GM19463 (cell line): ENCODE measurements at regions not wholly inside any gene's neighbourhood (a gene's known extent, or its start where the extent isn't known, plus 50 kb on each side); places are given as distances from the start of the nearest gene placed in this dataset.

ENCODE experiments used
- ATAC-seq: cut with Tn5 transposase; IDR thresholded peaks from one replicate; pipeline ENCODE4 v1.9.1; 2021; ENCODE audit warnings: mild to moderate bottlenecking, moderate library complexity; ENCODE audit not compliant: unreplicated experiment

DNA sequence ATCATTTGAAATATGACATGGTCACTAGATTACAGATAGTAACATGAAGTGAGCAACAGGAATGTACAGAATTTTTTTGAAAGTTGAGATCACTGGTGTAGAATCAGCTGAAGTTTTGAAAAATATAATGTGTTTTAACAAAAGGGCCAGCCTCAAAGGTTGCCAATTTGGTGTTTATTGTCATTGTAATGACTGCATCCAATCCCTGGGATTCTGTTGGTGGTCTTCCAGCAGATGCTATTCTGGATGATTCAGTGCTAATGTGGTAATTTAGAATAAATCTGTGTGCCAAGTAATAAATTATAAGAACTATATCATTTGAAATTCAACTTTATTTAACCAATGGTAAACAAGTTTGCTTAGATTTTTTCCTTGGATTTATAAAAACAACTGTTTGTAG is 436.4 kb upstream of the PKN2 start:
- ATAC-seq = no peak

DNA sequence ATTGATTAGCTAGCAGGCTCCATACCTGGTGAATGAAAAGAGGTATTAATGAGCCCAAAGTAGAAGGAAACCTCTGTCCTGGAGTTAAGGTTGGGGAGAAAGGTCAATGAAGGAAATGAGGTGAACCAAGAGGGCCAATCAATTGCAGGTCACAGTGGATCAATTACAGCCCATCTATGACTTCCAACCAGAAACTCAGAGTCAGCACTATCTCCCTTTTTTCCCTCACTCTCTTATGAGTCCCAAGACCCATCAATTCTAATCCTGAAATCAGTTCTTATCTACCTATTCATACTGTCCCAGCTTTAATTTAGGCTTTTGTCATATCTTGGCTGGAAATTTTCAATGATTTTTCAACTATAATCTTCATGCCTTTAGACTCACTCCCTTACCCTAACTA is 433.2 kb upstream of the PKN2 start:
- ATAC-seq = no peak

DNA sequence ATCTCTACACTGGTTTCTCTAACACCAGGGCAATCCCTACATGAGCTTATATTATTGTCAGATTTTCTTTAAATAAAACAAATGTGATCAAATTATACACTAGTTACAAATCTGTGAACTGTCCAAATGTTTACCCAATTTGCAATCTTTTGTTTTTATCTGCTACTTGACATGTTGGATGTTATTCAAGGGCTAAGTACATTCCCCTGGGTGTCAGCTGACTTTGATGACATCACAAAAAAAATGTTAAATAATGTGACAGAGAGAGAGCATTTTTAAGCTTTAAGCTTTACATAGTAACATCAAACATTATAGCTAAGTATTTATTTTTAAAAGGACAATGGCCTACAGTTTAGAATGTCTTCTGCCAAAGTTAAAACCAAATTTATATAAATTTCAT is 431.3 kb upstream of the PKN2 start:
- no peak for ATAC-seq

GRCh38 chr1:88265606-88266005 is 418.5 kb upstream of the PKN2 start:
- ATAC-seq = no peak

DNA sequence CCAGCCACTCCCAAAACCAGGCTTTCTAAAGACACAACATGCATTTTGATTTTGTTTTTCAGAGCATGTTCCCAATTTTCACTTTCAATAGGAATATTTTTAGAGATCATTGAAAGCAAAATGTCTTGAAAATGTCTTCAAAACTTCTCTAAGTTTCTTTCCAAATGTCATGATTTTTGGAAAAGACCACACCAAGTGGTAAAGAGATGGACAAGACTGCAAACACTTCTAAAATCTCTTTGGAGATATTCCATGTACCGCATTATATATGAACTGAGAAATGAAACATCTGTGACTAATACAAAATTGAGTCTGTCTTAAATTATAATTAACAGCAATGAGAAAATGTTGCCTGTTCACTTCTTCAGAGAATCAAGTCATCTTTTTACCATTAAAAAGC is 418.0 kb upstream of the PKN2 start:
- ATAC-seq = no peak

GRCh38 chr1:88272216-88272615 is 411.9 kb upstream of the PKN2 start:
- ATAC-seq = no peak

- ATAC-seq = no peak
These were observed 409.6 kb upstream of the PKN2 start for GRCh38 chr1:88274431-88274830.

DNA sequence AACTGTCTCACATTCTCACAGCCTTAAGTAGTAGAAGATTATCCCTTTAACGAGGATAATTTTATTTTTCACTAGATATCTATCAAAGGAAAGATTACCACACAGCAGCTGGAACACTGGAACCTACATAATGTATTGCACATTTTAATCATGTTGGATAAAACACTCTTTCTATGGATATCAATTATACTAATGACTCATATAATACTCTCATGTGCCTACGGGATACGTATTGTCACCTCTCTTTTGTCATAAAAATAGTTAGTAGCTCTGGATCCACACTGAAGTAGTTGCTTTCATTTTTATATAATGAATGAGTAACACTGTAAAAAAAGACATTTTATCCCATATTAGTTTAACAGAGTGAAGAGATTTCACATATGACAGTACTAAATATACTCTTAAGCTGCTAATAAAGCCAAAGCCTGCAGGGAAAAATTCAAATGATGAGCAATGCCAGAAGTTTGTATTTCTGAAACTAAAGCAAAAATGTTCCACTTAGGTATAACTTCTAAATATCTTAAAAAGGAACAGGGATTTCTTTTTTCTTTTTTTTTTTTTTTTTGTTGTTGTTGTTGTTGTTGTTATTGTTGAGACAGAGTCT is 408.7 kb upstream of the PKN2 start:
- no peak for ATAC-seq

DNA sequence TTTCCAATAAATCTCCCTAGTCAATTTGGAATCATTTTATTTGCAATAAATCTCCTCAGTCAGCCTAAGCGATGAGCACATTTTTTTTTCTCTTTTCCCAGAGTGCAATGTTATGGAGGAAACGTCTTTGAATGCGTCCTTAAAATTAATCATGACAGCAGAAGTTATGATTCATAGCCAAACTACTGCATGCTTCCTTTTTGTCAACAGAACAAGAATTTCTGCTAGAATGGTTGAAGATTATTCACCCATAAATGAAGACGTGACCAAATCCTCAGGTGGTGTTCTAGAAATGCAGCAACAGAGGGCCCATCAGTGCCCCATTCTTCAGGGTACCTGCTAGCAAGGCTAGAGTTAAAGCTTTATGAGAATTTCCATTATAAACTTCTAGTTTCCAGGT is 407.9 kb upstream of the PKN2 start:
- ATAC-seq = no peak

- no peak for ATAC-seq
These were observed 400.0 kb upstream of the PKN2 start for GRCh38 chr1:88284066-88284465.

- ATAC-seq = no peak
These were observed 399.3 kb upstream of the PKN2 start for GRCh38 chr1:88284666-88285366.

GRCh38 chr1:88286716-88287115 is 397.4 kb upstream of the PKN2 start:
- no peak for ATAC-seq

DNA sequence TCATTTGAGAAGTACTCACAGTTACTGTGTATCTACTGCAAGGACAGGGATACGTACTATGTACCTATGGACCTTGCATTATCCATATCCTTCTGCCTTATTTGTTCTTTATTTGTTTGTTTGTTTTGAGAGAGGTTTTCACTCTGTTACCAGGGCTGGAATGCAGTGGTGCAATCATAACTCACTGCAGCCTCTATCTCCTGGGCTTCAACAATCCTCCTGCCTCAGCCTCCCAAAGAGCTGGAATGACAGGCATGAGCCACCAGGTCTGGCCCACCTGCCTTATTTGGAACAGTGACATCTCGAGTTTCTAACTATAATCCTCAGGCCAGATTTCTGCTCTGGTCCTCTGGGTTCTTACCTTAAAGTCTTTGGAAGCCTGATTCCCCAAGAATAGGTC is 395.5 kb upstream of the PKN2 start:
- no peak for ATAC-seq

DNA sequence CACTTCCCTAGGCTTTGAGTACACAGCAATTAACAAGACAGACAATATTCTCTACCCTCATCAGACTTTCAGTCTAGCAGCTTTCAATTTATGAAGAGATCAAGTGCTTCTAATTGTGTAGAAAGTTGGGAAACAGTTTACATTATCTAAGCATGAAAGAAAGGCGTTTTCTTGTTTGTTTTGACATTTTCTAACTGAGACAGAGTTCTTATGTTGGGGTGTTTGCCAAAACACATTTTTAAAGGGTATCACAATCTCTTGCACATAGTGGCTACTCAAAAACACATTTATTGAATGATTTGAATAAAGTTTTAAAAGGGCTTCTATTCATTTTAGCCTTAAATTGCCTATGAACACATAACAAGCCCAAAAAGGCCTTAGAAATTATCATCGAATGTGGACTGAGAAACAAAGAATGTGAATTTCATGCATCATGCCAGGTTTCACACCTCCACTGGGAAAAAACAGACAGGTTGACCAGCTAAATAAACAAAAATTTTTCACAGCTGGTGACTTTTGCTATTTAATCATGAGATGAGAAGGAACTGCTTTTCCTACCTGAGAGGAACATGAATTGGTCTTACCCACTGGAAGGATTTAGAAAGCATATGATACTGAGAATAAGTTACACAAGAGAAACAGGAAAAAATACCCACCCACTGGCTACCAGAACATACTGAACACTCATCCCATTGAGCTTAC is 394.5 kb upstream of the PKN2 start:
- ATAC-seq = no peak

DNA sequence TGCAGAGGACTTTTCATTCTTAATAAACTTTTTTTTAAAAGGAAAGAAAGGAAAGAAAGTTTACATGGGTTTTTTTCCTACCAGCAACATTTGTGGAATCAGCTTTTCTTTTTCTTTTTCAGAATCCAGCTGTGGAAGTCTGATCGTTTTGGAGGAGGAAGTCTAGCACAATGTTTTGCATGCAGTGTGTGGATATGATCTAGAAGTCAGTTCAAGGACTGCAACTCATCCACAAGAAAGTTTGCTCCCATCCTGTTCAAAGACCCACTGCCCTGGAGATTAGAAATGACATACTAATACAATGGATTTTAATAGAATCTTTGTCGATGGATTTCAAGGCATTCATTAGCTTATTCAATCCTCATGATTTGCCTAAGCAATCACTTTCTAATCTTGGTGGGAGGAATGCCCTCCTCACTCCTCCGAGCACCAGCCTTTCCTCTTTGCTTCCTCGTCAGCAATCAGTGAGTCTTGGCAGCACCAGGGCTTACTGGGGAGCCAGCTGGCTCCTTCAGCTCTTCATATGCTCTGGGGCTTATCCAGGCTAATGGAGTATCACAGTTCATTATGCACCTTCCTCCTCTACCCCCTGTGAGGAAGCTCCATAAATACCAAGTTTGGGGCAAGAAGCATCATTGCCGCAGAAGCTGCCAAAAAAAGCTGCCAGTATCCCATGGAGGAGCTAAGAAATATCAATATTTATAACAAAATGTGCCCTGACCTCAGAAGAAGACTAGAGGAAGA is 392.3 kb upstream of the PKN2 start:
- ATAC-seq = no peak

DNA sequence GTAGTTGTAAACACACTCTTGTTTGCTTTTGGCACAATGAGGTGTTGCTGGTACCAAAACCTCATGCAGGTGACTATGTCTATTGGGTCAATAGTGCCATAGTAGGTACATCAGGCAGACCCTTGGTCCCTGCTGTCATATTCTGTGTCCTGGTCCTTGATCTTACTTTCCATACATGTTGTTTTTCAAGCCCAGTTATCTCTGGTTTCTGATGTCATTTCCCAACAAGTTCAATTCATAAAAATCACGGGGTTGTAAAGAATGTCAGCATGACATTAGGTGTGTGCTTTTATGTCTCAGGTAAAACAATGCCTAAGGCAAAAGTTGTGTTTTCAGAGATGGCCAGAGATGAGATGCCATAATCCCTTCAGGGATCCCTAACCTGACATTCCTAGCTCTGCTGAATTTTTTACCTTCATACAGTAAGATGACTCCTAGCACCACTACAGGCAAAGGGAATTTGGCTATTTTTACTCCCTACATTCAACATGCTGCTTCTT is 390.3 kb upstream of the PKN2 start:
- ATAC-seq = no peak

DNA sequence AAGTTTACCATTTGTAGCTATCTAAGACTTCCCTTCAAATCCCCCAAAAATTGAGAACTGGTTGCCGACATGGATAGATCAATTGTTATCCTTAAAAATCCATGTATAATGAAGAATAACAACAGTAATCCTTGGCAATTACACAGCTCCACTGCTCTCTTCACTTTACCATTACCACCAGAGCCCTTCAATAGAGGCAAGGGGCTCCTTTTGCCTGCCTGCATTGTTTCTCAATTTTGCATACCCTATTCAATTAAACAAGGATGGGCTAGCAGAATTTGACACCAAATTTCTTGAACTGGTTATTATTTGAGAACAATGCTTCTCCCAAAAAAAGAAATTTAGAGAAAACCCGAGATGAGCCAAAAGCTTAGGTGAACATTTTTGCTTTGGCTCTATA is 387.8 kb upstream of the PKN2 start:
- ATAC-seq = no peak

- no peak for ATAC-seq
These were observed 387.4 kb upstream of the PKN2 start for GRCh38 chr1:88296642-88297041.

GRCh38 chr1:88298506-88298905 is 385.6 kb upstream of the PKN2 start:
- no peak for ATAC-seq

DNA sequence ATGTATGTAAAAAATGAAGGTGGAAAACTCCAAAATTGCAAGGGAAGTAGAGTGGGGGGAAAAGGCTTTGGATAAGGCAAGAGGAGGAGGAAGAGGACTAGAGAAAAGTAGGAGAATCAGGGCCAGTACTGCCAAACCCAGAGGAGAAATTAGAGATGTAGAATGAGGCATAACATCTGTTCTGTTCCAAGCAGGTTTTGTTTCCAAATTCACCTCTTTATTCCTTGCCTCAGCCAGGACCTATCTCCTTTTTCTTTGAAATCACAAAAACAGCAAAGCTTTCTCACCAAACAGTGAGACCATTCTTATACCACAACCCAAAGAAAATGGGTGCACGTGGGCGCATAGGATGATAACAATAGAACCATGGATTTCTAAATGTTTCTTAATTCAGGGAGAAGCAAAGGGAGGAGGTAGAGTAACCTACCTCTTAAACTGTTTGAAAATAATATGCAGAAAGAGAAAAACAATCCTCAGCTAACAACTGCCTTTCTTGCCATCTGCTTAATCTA is 383.3 kb upstream of the PKN2 start:
- ATAC-seq = no peak

DNA sequence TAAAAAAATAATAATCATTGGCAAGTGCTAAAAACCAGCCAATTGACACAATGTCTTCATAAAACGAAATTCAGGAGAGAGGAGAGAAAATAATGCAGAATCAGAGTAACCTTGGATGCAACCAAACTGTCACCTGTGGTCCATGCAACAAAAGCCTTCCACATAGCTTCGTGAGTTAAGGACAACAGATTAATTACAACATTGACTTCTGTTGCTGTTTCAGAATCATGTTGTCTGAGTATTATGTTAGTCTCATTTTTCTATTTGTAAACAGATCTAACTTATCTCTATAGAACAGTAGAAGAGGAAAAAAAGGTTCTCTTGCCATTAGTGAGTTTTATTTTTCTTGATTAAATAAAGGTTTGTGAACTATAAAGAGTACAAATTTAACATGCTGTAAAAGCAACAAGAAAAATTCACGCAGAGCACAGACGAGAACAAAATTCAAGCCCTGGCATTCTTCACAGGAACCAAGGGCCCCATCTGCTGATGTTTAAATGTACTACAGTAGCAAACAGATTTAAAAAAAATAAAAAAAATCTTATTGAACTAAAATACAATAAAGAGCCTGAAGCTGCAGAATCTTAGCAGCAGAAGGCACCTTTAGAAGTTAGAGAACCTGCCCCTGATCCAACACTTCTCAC is 381.1 kb upstream of the PKN2 start:
- no peak for ATAC-seq
